ENCODE measurements at regions not wholly inside any gene's neighbourhood (a gene's known extent, or its start where the extent isn't known, plus 50 kb on each side); places are given as distances from the start of the nearest gene placed in this dataset.
A peak's percentile ranks its signal among the peaks of the same experiment; 100 is the strongest.

- no peak overlapping the region for H3K27ac Mint-ChIP-seq
- no peaks in the 10 kb centered on the region for H3K36me3 Mint-ChIP-seq (ENCODE audit: insufficient read depth)
- H3K4me1 Mint-ChIP-seq (ENCODE audit: low read depth): peaks cover 1% of the 10 kb centered on the region
- no peak for DNase-seq (ENCODE audit: low spot score, unreplicated experiment)
- H3K4me3 Mint-ChIP-seq (ENCODE audit: low read depth): no peak overlapping the region
- no peak for TF ChIP-seq CTCF (IDR thresholded peaks at IDR 0.05; ENCODE audit: unreplicated experiment)
- no peaks in the 10 kb centered on the region for H3K27me3 Mint-ChIP-seq
- no peaks in the 10 kb centered on the region for H3K9me3 Mint-ChIP-seq (ENCODE audit: low read depth)
Measured at GRCh38 chr2:207464007-207464406, 65.8 kb upstream of the CREB1 start.

GRCh38 chr2:207465894-207466293, 63.9 kb upstream of the CREB1 start:
- DNase-seq (ENCODE audit: low spot score, unreplicated experiment): no peak
- no peaks in the 10 kb centered on the region for H3K27me3 Mint-ChIP-seq
- H3K36me3 Mint-ChIP-seq (ENCODE audit: insufficient read depth): no peaks in the 10 kb centered on the region
- no peaks in the 10 kb centered on the region for H3K9me3 Mint-ChIP-seq (ENCODE audit: low read depth)
- H3K4me1 Mint-ChIP-seq (ENCODE audit: low read depth): peaks cover 8% of the 10 kb centered on the region
- H3K4me3 Mint-ChIP-seq (ENCODE audit: low read depth): no peak overlapping the region
- no peak for TF ChIP-seq CTCF (IDR thresholded peaks at IDR 0.05; ENCODE audit: unreplicated experiment)
- no peak overlapping the region for H3K27ac Mint-ChIP-seq

GRCh38 chr2:207467716-207468347, 61.9 kb upstream of the CREB1 start:
- no peaks in the 10 kb centered on the region for H3K36me3 Mint-ChIP-seq (ENCODE audit: insufficient read depth)
- no peak for DNase-seq (ENCODE audit: low spot score, unreplicated experiment)
- peak overlapping the region; percentile 1 for H3K27ac Mint-ChIP-seq
- peaks cover 22% of the 10 kb centered on the region for H3K4me1 Mint-ChIP-seq (ENCODE audit: low read depth)
- H3K27me3 Mint-ChIP-seq: no peaks in the 10 kb centered on the region
- TF ChIP-seq CTCF (IDR thresholded peaks at IDR 0.05; ENCODE audit: unreplicated experiment): no peak
- H3K9me3 Mint-ChIP-seq (ENCODE audit: low read depth): no peaks in the 10 kb centered on the region
- H3K4me3 Mint-ChIP-seq (ENCODE audit: low read depth): no peak overlapping the region

- Mint-ChIP-seq H3K27ac (no peak overlapping the region), H3K36me3 (ENCODE audit: insufficient read depth) (no peaks in the 10 kb centered on the region), H3K4me3 (ENCODE audit: low read depth) (no peak overlapping the region), H3K27me3 (no peaks in the 10 kb centered on the region), H3K9me3 (ENCODE audit: low read depth) (no peaks in the 10 kb centered on the region), H3K4me1 (ENCODE audit: low read depth) (peaks cover 27% of the 10 kb centered on the region)
- no peak for DNase-seq (ENCODE audit: low spot score, unreplicated experiment)
- no peak for TF ChIP-seq CTCF (IDR thresholded peaks at IDR 0.05; ENCODE audit: unreplicated experiment)
Measured at GRCh38 chr2:207468488-207468887, 61.3 kb upstream of the CREB1 start.

GRCh38 chr2:207469451-207469850, 60.3 kb upstream of the CREB1 start:
- Mint-ChIP-seq H3K36me3 (ENCODE audit: insufficient read depth) (no peaks in the 10 kb centered on the region), H3K4me1 (ENCODE audit: low read depth) (peaks cover 27% of the 10 kb centered on the region), H3K27me3 (no peaks in the 10 kb centered on the region), H3K9me3 (ENCODE audit: low read depth) (no peaks in the 10 kb centered on the region), H3K4me3 (ENCODE audit: low read depth) (no peak overlapping the region), H3K27ac (no peak overlapping the region)
- no peak for TF ChIP-seq CTCF (IDR thresholded peaks at IDR 0.05; ENCODE audit: unreplicated experiment)
- DNase-seq (ENCODE audit: low spot score, unreplicated experiment): no peak
